CD14-positive monocyte (primary cell): ENCODE measurements at regions not wholly inside any gene's neighbourhood (a gene's known extent, or its start where the extent isn't known, plus 50 kb on each side); places are given as distances from the start of the nearest gene placed in this dataset.

Experiments
- DNase-seq, 3 donors: peaks; one replicate each; pipeline ENCODE4 v3.0.0-alpha.2; 2011 to 2022
- H2AFZ ChIP-seq: 2 replicates; pipeline ENCODE4 v1.6.0; 2012; ENCODE audit warnings: mild to moderate bottlenecking, low read depth, low read length, inconsistent platforms; ENCODE audit not compliant: insufficient read depth, poor library complexity, severe bottlenecking
- H3K27ac ChIP-seq, 2 donors: 1 replicate in 1 of 2; 2 replicates in 1 of 2; pipeline ENCODE4 v1.5.1; 2012 to 2013; ENCODE audit warnings: low read length in 2 of 2, control low read depth in 1 of 2, inconsistent platforms in 1 of 2, low read depth in 1 of 2, mild to moderate bottlenecking in 1 of 2
- H3K27me3 ChIP-seq, 2 donors: one replicate each; pipeline versions ENCODE4 v1.6.0 to v1.6.1; 2011 to 2013; ENCODE audit warnings: low read length in 2 of 2; ENCODE audit not compliant: control insufficient read depth in 2 of 2, insufficient read depth in 2 of 2
- H3K36me3 ChIP-seq, 2 donors: replicated peaks in 1 of 2; 1 replicate in 1 of 2; 2 replicates in 1 of 2; pipeline versions ENCODE4 v1.5.1 to v1.6.1; 2012 to 2013; ENCODE audit warnings: low read length in 2 of 2, control low read depth in 1 of 2, inconsistent platforms in 1 of 2, mild to moderate bottlenecking in 1 of 2; ENCODE audit not compliant: insufficient read depth in 2 of 2, control insufficient read depth in 1 of 2
- H3K4me1 ChIP-seq, 2 donors: 1 replicate in 1 of 2; 2 replicates in 1 of 2; pipeline versions ENCODE4 v1.5.1 to v1.6.1; 2012 to 2013; ENCODE audit warnings: low read length in 2 of 2, control low read depth in 1 of 2, inconsistent platforms in 1 of 2, mild to moderate bottlenecking in 1 of 2, moderate library complexity in 1 of 2; ENCODE audit not compliant: insufficient read depth in 2 of 2, control insufficient read depth in 1 of 2
- H3K4me2 ChIP-seq: replicated peaks from 2 replicates; pipeline ENCODE3; 2012; ENCODE audit warnings: low read length, moderate library complexity, mild to moderate bottlenecking; ENCODE audit not compliant: poor library complexity, severe bottlenecking; ENCODE audit errors: extremely low read depth
- H3K4me3 ChIP-seq, 3 experiments: fragments of 200-600 bp in 1 of 3; sonication (generic) in 1 of 3; replicated peaks in 1 of 3; 1 replicate in 2 of 3; 2 replicates in 1 of 3; pipeline ENCODE4 v1.5.1; 2011 to 2013; ENCODE audit warnings: low read length in 3 of 3, mild to moderate bottlenecking in 3 of 3, control low read depth in 2 of 3, low read depth in 2 of 3, inconsistent platforms in 1 of 3, moderate library complexity in 1 of 3
- H3K79me2 ChIP-seq: 2 replicates; pipeline ENCODE4 v1.6.0; 2012; ENCODE audit warnings: mild to moderate bottlenecking, control low read depth, inconsistent platforms, low read length, moderate library complexity; ENCODE audit not compliant: insufficient read depth
- H3K9ac ChIP-seq: 2 replicates; pipeline ENCODE4 v1.6.0; 2017; ENCODE audit warnings: low read length, mild to moderate bottlenecking; ENCODE audit not compliant: insufficient read depth, poor library complexity, severe bottlenecking
- H3K9me3 ChIP-seq, 2 donors: replicated peaks in 1 of 2; 1 replicate in 1 of 2; 2 replicates in 1 of 2; pipeline versions ENCODE4 v1.5.1 to v1.6.1; 2012 to 2013; ENCODE audit warnings: low read length in 2 of 2, control low read depth in 1 of 2; ENCODE audit not compliant: control insufficient read depth in 1 of 2, insufficient read depth in 1 of 2
- H4K20me1 ChIP-seq: 2 replicates; pipeline ENCODE4 v1.6.0; 2012; ENCODE audit warnings: mild to moderate bottlenecking, low read length, control low read depth, moderate library complexity; ENCODE audit not compliant: insufficient read depth
- H3K27ac Mint-ChIP-seq, 7 donors: one replicate each; pipeline ENCODE4 v1.8.0; 2020; ENCODE audit warnings: mild to moderate bottlenecking in 7 of 7, mixed read lengths in 7 of 7, moderate library complexity in 6 of 7, inconsistent platforms in 2 of 7
- H3K27me3 Mint-ChIP-seq, 3 donors: one replicate each; pipeline ENCODE4 v1.8.0; 2021 to 2022; ENCODE audit warnings: low read depth in 3 of 3, mild to moderate bottlenecking in 3 of 3, mixed read lengths in 3 of 3, moderate library complexity in 3 of 3, inconsistent platforms in 1 of 3
- H3K36me3 Mint-ChIP-seq, 2 donors: one replicate each; pipeline ENCODE4 v1.8.0; 2020; ENCODE audit warnings: mixed read lengths in 2 of 2, inconsistent platforms in 1 of 2, mild to moderate bottlenecking in 1 of 2
- H3K4me1 Mint-ChIP-seq: one replicate; pipeline ENCODE4 v1.8.0; 2020; ENCODE audit warnings: mild to moderate bottlenecking, mixed read lengths
- H3K4me3 Mint-ChIP-seq, 2 donors: one replicate each; pipeline ENCODE4 v1.8.0; 2020; ENCODE audit warnings: mild to moderate bottlenecking in 2 of 2, mixed read lengths in 2 of 2, moderate library complexity in 1 of 2
- H3K9me3 Mint-ChIP-seq, 7 donors: one replicate each; pipeline ENCODE4 v1.8.0; 2020 to 2022; ENCODE audit warnings: mixed read lengths in 7 of 7, mild to moderate bottlenecking in 6 of 7, moderate library complexity in 6 of 7, inconsistent platforms in 2 of 7
- CTCF ChIP-seq: fragments of 200-600 bp; IDR thresholded peaks from one replicate; pipeline ENCODE4 v1.8.0; 2022; ENCODE audit warnings: antibody characterized with exemption, mild to moderate bottlenecking
- whole genome bisulfite sequencing: methylation state at CpG from one replicate; pipeline ENCODE4 v1.1.5; 2013; ENCODE audit warnings: missing lambda C conversion rate; ENCODE audit not compliant: insufficient coverage; 5-methylcytosine and 5-hydroxymethylcytosine counted together
- intact Hi-C, 2 donors: fragments of 100-400 bp; cut with micrococcal nuclease; formaldehyde crosslinking; loops; one replicate each; pipeline versions ENCODE4 v1.15.0 to v1.15.1; 2023

GRCh38 chr9:118940473-118940872, 428.8 kb downstream of the BRINP1 start:
- Mint-ChIP-seq H3K9me3 (peaks cover 0 to 3% (median 0%) of the 10 kb centered on the region in 7 donors), H3K4me3 (no peak overlapping the region), H3K27me3 (peaks cover 0 to 2% (median 0%) of the 10 kb centered on the region in 3 donors), H3K36me3 (no peaks in the 10 kb centered on the region), H3K4me1 (no peaks in the 10 kb centered on the region), H3K27ac (no peak overlapping the region)
- Histone ChIP-seq H4K20me1 (no peaks in the 10 kb centered on the region), H3K9me3 (no peaks in the 10 kb centered on the region), H3K4me2 (no peak overlapping the region), H3K4me3 (no peak overlapping the region), H3K79me2 (no peaks in the 10 kb centered on the region), H3K9ac (no peak overlapping the region), H3K36me3 (no peaks in the 10 kb centered on the region), H3K27ac (no peak overlapping the region), H3K4me1 (no peaks in the 10 kb centered on the region), H2AFZ (no peak overlapping the region), H3K27me3 (no peaks in the 10 kb centered on the region)
- WGBS = no CpG with 5 or more reads among the region's 1 CpG
- DNase-seq = no peak
- TF ChIP-seq CTCF = no peak
- intact Hi-C loops = no loop called here

- WGBS = 90% methylated on average over 2 of the region's 3 CpGs
- H3K27me3 Mint-ChIP-seq = no peaks in the 10 kb centered on the region
These were observed 422.6 kb downstream of the BRINP1 start for GRCh38 chr9:118946669-118947068.

More at GRCh38 chr9:118946669-118947068, 422.6 kb downstream of the BRINP1 start:
- intact Hi-C loops = no loop called here
- Histone ChIP-seq H3K27me3 (no peaks in the 10 kb centered on the region), H3K4me1 (no peaks in the 10 kb centered on the region), H3K4me2 (no peak overlapping the region), H3K4me3 (no peak overlapping the region), H3K79me2 (no peaks in the 10 kb centered on the region), H4K20me1 (no peaks in the 10 kb centered on the region), H3K27ac (no peak overlapping the region), H3K9ac (no peak overlapping the region), H3K9me3 (no peaks in the 10 kb centered on the region), H3K36me3 (no peaks in the 10 kb centered on the region), H2AFZ (no peak overlapping the region)
- Mint-ChIP-seq H3K36me3 (no peaks in the 10 kb centered on the region), H3K4me3 (no peak overlapping the region), H3K27ac (no peak overlapping the region), H3K9me3 (peaks cover 0 to 3% (median 0%) of the 10 kb centered on the region in 7 donors), H3K4me1 (no peaks in the 10 kb centered on the region)
- no peak for DNase-seq
- TF ChIP-seq CTCF = no peak
